ENCODE measurements at regions not wholly inside any gene's neighbourhood (a gene's known extent, or its start where the extent isn't known, plus 50 kb on each side); places are given as distances from the start of the nearest gene placed in this dataset.

DNA sequence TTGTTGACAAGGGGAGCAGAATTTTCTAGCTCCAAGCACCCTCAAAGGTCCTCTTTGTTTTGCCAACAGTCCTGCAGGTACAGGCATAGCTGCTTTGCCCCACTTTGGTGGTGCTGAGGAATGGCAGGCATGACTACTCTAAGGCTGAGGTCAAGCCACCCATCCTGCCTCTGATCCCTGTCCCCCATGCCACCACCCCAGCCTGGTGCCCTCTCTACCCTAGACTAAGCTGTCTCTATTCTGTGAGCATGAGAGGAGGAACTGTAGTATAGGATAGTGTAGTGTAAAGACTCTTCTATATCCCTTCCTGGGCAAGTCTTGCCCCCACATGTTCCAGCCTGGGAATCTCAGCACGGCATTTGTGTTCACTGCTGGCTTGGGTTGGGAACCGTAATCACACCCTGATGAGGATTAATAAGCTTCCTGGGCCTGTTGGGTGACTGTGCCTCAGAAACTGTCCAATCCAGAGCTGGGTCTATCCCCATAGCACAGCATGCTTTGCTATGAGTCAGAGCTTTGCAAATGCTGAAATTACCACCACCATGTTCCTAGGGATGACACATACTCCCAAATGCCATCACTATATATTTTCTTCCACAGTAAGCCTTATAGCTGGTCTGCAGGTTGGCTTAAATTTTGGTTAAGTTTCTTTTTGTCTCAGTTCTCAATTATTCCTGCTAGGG, 105.7 kb upstream of the PPP2R5A start:
- TF ChIP-seq FOSL2 (IDR thresholded peaks at IDR 0.05; ENCODE audit: borderline replicate concordance, low read depth), result peak; percentile 84
- peak; percentile 34; the same call in 1 of the 2 replicates for TF ChIP-seq TCF12 (IDR thresholded peaks at IDR 0.05)
- no peak for TF ChIP-seq CTCF (IDR thresholded peaks at IDR 0.05)
- TF ChIP-seq, protein P1, sequence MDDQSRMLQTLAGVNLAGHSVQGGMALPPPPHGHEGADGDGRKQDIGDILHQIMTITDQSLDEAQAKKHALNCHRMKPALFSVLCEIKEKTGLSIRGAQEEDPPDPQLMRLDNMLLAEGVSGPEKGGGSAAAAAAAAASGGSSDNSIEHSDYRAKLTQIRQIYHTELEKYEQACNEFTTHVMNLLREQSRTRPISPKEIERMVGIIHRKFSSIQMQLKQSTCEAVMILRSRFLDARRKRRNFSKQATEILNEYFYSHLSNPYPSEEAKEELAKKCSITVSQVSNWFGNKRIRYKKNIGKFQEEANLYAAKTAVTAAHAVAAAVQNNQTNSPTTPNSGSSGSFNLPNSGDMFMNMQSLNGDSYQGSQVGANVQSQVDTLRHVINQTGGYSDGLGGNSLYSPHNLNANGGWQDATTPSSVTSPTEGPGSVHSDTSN (IDR thresholded peaks at IDR 0.05), result 0 out of 2 replicates have a peak, but pooled peaks have one; percentile 15
- TF ChIP-seq TEAD4 (IDR thresholded peaks at IDR 0.05; ENCODE audit: borderline replicate concordance, insufficient read depth), result no peak
- no peak for TF ChIP-seq RAD21 (IDR thresholded peaks at IDR 0.05; ENCODE audit: low read length)
- TF ChIP-seq, protein P2, sequence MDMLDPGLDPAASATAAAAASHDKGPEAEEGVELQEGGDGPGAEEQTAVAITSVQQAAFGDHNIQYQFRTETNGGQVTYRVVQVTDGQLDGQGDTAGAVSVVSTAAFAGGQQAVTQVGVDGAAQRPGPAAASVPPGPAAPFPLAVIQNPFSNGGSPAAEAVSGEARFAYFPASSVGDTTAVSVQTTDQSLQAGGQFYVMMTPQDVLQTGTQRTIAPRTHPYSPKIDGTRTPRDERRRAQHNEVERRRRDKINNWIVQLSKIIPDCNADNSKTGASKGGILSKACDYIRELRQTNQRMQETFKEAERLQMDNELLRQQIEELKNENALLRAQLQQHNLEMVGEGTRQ (IDR thresholded peaks at IDR 0.05; ENCODE audit: borderline replicate concordance, low read depth, low read length), result no peak
- no peak for TF ChIP-seq RXRA (IDR thresholded peaks at IDR 0.05; ENCODE audit: borderline replicate concordance, low read depth)
- no peak for TF ChIP-seq EP300 (IDR thresholded peaks at IDR 0.05; ENCODE audit: borderline replicate concordance in 1 of 2, low read depth in 1 of 2, low read length in 1 of 2)
- TF ChIP-seq, protein P3, sequence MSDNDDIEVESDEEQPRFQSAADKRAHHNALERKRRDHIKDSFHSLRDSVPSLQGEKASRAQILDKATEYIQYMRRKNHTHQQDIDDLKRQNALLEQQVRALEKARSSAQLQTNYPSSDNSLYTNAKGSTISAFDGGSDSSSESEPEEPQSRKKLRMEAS (IDR thresholded peaks at IDR 0.05; ENCODE audit: low read depth), result peak; percentile 55
- TF ChIP-seq JUND (IDR thresholded peaks at IDR 0.05), result peak; percentile 64
- Histone ChIP-seq H3K79me2 (ENCODE audit: insufficient read depth) (no peaks in the 10 kb centered on the region), H4K20me1 (ENCODE audit: insufficient read depth) (no peaks in the 10 kb centered on the region), H3K4me1 (ENCODE audit: control insufficient read depth in 1 of 2, insufficient read depth in 2 of 2, low read depth in 1 of 2, low read length in 1 of 2) (peaks cover 0 to 6% of the 10 kb centered on the region in 2 experiments; a peak in 2 of 4 replicates), H3K4me3 (ENCODE audit: low read depth in 2 of 2, low read length in 1 of 2) (no peak overlapping the region), H3K4me2 (no peak overlapping the region), H3F3A (replicated peaks; ENCODE audit: insufficient read depth) (no peaks in the 10 kb centered on the region), H3K27me3 (ENCODE audit: insufficient read depth) (no peaks in the 10 kb centered on the region), H2AFZ (ENCODE audit: low read depth) (peak overlapping the region; percentile 86; the same call in 1 of the 2 replicates), H3K9me3 (no peaks in the 10 kb centered on the region), H3K9ac (no peak overlapping the region; the same call in 1 of the 2 replicates), H3K36me3 (replicated peaks in 1 of 2; ENCODE audit: control insufficient read depth in 1 of 2, insufficient read depth in 2 of 2, low read length in 1 of 2) (no peaks in the 10 kb centered on the region), H3K9me2 (no peaks in the 10 kb centered on the region), H3K27ac (ENCODE audit: low read depth in 2 of 2, low read length in 1 of 2) (peak overlapping the region in 1 of 2 experiments; percentile 60; a peak in 2 of 4 replicates)
- WGBS (ENCODE audit: low lambda C conversion rate), result 20% methylated on average over 2 of the region's 2 CpGs
- ChIA-PET CTCF (interaction anchor here (0.9 kb wide), 1 partner anchor 45 kb away, joined by 4 read pairs; no protein-coding TSS in a partner anchor), POLR2A (no interaction called here)
- no peak for DNase-seq

Measured in SK-N-SH (cell line).